ENCODE measurements at regions not wholly inside any gene's neighbourhood (a gene's known extent, or its start where the extent isn't known, plus 50 kb on each side); places are given as distances from the start of the nearest gene placed in this dataset.

DNA sequence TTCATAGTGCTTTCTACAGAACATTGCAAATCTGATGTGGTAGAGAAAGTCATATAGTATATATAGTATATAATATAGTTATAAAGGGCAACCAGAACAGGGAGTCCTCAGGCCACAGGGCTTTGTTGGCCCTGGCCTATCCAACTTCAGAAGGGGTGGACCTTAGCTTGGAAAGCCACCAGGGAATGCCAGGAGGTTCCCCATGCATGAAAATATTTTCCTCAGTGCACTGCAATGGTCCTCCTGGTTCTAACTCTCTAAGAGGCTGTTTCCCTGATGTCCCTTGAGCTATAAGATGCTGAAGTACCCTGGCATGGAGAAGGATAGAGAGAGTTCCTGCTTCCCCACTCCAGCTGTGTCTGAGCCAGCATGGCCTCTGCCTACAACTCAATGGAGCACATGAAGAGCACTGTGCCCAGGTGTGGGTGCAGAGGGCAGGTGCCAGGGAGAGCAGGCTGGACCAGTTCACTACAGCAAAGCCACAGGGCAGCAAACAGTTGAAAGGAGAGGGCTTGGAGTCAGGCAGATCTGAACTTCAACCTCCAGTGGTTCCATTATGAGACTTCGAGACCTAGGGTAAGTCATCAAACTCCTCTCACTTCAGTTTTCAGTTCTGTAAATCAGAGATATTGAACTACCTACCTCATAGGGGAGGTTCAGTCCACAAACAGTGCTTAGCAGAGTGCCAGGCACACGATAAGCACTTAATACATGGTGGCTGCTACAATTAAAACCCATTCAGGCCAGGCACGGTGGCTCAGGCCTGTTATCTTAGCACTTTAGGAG lies 183.1 kb downstream of the SALL1 start:
- TF ChIP-seq, protein P1, sequence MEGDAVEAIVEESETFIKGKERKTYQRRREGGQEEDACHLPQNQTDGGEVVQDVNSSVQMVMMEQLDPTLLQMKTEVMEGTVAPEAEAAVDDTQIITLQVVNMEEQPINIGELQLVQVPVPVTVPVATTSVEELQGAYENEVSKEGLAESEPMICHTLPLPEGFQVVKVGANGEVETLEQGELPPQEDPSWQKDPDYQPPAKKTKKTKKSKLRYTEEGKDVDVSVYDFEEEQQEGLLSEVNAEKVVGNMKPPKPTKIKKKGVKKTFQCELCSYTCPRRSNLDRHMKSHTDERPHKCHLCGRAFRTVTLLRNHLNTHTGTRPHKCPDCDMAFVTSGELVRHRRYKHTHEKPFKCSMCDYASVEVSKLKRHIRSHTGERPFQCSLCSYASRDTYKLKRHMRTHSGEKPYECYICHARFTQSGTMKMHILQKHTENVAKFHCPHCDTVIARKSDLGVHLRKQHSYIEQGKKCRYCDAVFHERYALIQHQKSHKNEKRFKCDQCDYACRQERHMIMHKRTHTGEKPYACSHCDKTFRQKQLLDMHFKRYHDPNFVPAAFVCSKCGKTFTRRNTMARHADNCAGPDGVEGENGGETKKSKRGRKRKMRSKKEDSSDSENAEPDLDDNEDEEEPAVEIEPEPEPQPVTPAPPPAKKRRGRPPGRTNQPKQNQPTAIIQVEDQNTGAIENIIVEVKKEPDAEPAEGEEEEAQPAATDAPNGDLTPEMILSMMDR (IDR thresholded peaks at IDR 0.05; ENCODE audit: poor library complexity) = no peak
- TF ChIP-seq EZH2 (IDR thresholded peaks at IDR 0.05; ENCODE audit: borderline replicate concordance) = no peak
